IPS-20b (cell line): ENCODE measurements at regions not wholly inside any gene's neighbourhood (a gene's known extent, or its start where the extent isn't known, plus 50 kb on each side); places are given as distances from the start of the nearest gene placed in this dataset.

Experiments used
- H3K27ac ChIP-seq: one replicate; pipeline ENCODE4 v1.5.1; 2013; ENCODE audit warnings: low read length
- H3K27me3 ChIP-seq: 2 replicates; pipeline ENCODE4 v1.6.1; 2013; ENCODE audit warnings: mild to moderate bottlenecking, low read length, inconsistent platforms; ENCODE audit not compliant: insufficient read depth
- H3K36me3 ChIP-seq: 2 replicates; pipeline ENCODE4 v1.6.1; 2013; ENCODE audit warnings: low read depth, mild to moderate bottlenecking, inconsistent platforms, low read length, moderate library complexity; ENCODE audit not compliant: insufficient read depth
- H3K4me1 ChIP-seq: 2 replicates; pipeline ENCODE4 v1.6.1; 2013; ENCODE audit warnings: mild to moderate bottlenecking, control low read depth, inconsistent platforms, low read length, moderate library complexity; ENCODE audit not compliant: insufficient read depth
- H3K4me3 ChIP-seq: 2 replicates; pipeline ENCODE4 v1.5.1; 2013; ENCODE audit warnings: mild to moderate bottlenecking, low read length, inconsistent platforms
- H3K9ac ChIP-seq: 2 replicates; pipeline ENCODE4 v1.6.1; 2013; ENCODE audit warnings: low read depth, mild to moderate bottlenecking, inconsistent platforms, low read length, moderate library complexity
- H3K9me3 ChIP-seq: 2 replicates; pipeline ENCODE4 v1.6.1; 2013; ENCODE audit warnings: mild to moderate bottlenecking, low read depth, low read length, inconsistent platforms; ENCODE audit not compliant: insufficient read depth

DNA sequence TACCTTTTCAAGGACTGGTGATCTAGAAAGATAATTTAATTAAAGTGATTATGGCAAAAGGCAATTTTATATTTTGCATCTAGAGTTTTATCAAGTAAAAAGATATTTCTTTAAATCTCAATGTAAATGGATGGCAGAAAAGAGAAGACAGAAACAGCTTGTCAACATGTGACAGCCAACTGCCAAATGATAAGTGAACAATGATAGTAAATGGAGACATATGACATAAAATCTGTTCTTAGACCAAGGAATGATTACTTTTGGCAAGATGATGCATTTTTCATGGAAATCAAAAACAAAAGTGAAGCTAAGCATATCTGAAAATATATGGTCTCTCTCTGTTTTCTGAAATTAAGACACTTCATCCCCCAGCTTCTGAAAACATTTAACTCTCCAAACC lies 1730.7 kb upstream of the FLRT2 start:
- no peaks in the 10 kb centered on the region for H3K9me3 ChIP-seq
- H3K36me3 ChIP-seq: no peaks in the 10 kb centered on the region
- no peaks in the 10 kb centered on the region for H3K27me3 ChIP-seq
- H3K4me3 ChIP-seq: no peak overlapping the region
- no peak overlapping the region for H3K9ac ChIP-seq
- H3K4me1 ChIP-seq: no peaks in the 10 kb centered on the region
- H3K27ac ChIP-seq: no peak overlapping the region

DNA sequence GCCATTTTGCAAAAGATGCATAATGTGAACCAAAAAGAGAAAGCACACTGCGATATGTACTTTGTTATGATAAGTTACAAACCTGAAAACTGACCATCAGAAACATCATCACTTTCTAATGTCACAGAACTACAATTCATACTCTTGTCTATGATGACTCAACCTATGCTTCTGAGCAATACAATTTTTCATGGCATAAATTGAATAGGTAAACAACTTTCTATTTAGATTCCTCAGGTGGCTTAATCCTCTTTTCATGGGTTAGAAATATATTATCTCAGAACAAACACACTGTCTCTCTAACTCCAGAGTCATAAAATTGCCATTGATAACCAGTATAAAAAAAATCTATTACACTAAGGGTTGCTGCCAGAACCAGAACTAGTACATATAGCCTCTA lies 1715.0 kb upstream of the FLRT2 start:
- Histone ChIP-seq H3K4me1 (no peaks in the 10 kb centered on the region), H3K9me3 (no peaks in the 10 kb centered on the region), H3K27me3 (no peaks in the 10 kb centered on the region), H3K9ac (no peak overlapping the region), H3K4me3 (no peak overlapping the region), H3K36me3 (no peaks in the 10 kb centered on the region), H3K27ac (no peak overlapping the region)

DNA sequence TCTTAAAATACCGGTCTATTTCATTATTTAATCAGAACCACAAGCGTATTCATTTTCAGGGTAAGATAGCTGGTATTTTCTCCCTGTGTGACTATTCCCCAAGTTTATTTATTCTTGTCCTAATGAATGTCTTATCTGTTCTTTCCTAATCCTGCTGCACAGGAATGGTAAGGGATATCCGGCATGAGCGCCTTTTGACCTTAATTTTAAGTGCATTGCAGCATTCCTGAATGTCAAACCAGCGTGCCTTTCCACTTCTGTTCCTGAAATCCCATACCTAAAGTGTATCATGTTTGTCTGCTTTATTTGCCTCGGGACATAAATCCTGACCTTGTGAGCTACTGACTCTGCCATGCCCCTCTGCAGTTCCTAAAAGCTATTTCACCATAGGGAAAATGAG lies 1713.2 kb upstream of the FLRT2 start:
- no peak overlapping the region for H3K4me3 ChIP-seq
- H3K9ac ChIP-seq: no peak overlapping the region
- H3K27ac ChIP-seq: no peak overlapping the region
- no peaks in the 10 kb centered on the region for H3K4me1 ChIP-seq
- no peaks in the 10 kb centered on the region for H3K9me3 ChIP-seq
- H3K36me3 ChIP-seq: no peaks in the 10 kb centered on the region
- H3K27me3 ChIP-seq: no peaks in the 10 kb centered on the region

DNA sequence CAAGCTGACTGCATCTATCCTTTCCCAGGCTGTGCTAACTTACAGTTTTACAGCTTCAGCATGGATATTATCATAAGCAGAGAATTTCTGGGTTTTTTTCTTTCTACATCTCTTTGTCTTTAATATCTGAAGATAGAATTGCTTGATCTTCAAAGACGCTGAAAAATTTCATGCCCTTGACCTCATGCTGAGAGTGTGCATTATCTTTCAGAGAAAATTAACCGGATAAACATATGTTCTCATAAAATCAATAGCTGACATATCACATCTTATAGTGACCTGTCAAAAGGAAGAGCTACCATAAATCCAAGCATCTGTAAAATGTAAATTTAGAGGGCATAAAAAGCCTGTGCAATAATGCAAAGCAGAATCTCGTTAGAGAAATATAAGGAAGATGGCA lies 1704.1 kb upstream of the FLRT2 start:
- H3K4me1 ChIP-seq: peaks cover 15% of the 10 kb centered on the region
- H3K4me3 ChIP-seq: no peak overlapping the region
- H3K36me3 ChIP-seq: no peaks in the 10 kb centered on the region
- no peaks in the 10 kb centered on the region for H3K27me3 ChIP-seq
- no peak overlapping the region for H3K9ac ChIP-seq
- H3K27ac ChIP-seq: no peak overlapping the region
- H3K9me3 ChIP-seq: no peaks in the 10 kb centered on the region

DNA sequence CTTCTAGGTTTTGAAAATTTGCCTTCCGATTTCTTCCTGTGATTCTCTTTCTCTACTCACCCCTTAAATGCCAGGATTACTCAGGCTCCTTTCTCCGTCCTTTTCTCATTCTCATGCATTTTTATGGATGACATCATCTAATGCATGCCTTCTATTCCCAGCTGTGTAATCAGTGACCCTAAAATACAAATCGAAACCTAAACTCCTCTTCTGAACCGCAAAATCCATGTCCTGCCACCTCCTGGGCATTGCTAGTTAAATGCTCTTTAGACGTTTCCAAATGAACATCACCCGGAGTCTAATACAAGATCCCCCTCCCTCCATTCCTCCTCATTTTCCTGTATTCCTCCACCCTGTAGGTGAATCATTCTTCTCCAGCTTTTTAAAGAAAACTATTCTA lies 1703.1 kb upstream of the FLRT2 start:
- H3K27me3 ChIP-seq: no peaks in the 10 kb centered on the region
- H3K4me3 ChIP-seq: no peak overlapping the region
- no peak overlapping the region for H3K27ac ChIP-seq

DNA sequence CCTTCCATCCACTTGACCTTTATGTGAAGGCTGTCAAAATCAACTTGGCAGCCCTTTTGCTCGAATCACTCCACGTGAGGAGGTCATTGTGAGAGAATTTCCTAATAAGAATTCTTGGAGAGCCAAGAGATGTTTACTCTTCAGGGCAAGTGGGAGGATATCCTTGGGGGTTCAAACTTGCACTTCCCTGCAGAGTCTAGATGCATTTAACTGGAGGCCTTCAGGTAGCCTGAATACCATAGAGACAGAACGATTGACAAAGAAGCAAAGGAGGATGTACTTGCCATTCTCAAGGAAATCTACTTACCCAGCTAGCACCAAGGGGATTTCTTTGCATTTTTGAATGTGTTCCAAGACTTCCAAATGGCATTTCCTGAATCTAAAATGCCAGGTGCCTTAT lies 1702.6 kb upstream of the FLRT2 start:
- H3K4me3 ChIP-seq: no peak overlapping the region
- H3K9me3 ChIP-seq: no peaks in the 10 kb centered on the region
- H3K27me3 ChIP-seq: no peaks in the 10 kb centered on the region
- no peaks in the 10 kb centered on the region for H3K36me3 ChIP-seq
- peaks cover 15% of the 10 kb centered on the region for H3K4me1 ChIP-seq
- H3K9ac ChIP-seq: no peak overlapping the region
- H3K27ac ChIP-seq: no peak overlapping the region

More for the DNA sequence above, 1703.1 kb upstream of the FLRT2 start:
- peaks cover 15% of the 10 kb centered on the region for H3K4me1 ChIP-seq
- H3K9me3 ChIP-seq: no peaks in the 10 kb centered on the region
- H3K36me3 ChIP-seq: no peaks in the 10 kb centered on the region
- no peak overlapping the region for H3K9ac ChIP-seq

DNA sequence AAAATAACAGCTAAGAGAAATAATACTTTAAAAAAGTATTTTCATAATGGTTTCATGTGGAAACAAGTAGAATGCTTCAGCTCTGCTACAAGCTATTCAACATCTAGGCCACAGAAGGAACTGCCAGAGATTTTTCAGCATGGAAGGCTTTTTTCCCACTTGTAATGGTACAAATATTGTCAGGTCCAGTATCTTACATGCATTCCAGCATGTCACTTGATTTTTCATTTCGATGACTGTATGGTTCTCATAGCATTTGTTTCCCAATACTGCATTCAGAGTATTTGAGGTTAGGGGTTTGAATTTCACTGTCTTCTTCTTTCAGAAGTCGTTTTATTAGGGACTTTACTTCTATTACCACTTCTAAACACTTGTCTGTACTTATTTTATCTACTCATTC lies 1701.5 kb upstream of the FLRT2 start:
- Histone ChIP-seq H3K9me3 (no peaks in the 10 kb centered on the region), H3K4me1 (peaks cover 15% of the 10 kb centered on the region), H3K27me3 (no peaks in the 10 kb centered on the region), H3K4me3 (no peak overlapping the region), H3K27ac (no peak overlapping the region), H3K9ac (no peak overlapping the region), H3K36me3 (no peaks in the 10 kb centered on the region)

DNA sequence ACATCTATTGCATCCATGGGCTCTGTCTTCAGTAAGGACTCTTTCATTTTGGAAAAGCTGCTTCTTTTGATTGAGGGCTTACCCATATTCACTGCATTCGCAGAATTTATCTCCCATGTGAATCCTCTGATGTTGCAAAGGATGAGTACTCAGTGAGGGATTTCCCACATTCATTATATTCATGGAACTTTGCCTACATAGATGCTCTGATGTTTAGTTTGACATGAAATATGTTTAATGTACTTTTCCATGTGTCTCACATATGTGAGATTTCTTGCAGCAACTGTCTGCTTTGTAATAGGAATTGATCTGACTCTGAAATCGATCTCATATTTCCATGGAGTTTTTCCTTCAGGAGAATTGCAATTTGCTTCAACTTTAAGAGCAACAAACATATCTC lies 1699.6 kb upstream of the FLRT2 start:
- no peaks in the 10 kb centered on the region for H3K27me3 ChIP-seq
- no peak overlapping the region for H3K4me3 ChIP-seq
- no peaks in the 10 kb centered on the region for H3K36me3 ChIP-seq
- peaks cover 15% of the 10 kb centered on the region for H3K4me1 ChIP-seq
- H3K27ac ChIP-seq: no peak overlapping the region
- H3K9me3 ChIP-seq: no peaks in the 10 kb centered on the region
- no peak overlapping the region for H3K9ac ChIP-seq

DNA sequence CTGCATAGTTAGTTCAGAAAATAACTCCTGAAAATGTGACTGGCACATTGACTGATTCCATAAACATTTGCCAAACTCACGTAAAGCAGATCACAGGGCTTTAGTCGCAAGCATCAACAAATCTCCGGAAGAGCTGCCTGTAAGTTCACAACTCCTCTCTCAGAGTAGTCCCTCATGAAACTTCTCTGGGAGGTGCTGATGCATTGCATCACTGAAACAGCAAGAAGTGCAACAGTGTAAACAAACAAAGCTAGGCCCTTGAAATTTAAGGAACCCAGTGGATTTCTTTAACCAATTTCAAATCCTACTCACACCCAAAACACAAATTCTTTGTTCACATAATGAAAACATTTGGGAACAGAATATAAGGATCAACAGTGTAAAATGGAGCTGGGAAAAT lies 1691.7 kb upstream of the FLRT2 start:
- H3K9ac ChIP-seq: no peak overlapping the region
- no peaks in the 10 kb centered on the region for H3K27me3 ChIP-seq

DNA sequence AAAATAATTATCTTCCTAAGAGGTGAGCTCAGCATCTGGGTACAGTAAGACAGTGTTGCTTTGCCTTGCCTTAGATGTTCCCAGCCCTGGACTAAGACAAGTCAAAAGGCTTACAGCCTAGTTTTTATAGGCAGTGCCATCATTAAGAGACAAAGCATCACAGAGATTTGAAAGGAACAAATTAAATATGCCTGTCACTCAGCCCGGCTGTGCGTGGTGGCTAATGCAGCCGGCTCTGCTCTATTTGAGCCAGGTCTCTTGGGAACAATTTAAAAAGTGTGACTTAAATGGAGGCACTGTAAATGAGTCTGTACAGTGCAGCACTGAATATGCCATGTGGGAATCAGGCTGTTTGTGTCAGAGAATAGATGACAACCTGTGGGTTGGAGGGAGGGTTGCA lies 1687.4 kb upstream of the FLRT2 start:
- H3K9ac ChIP-seq: no peak overlapping the region
- peaks cover 3% of the 10 kb centered on the region; the same call in 1 of the 2 replicates for H3K4me1 ChIP-seq
- H3K27ac ChIP-seq: no peak overlapping the region
- H3K36me3 ChIP-seq: no peaks in the 10 kb centered on the region
- no peaks in the 10 kb centered on the region for H3K9me3 ChIP-seq
- H3K4me3 ChIP-seq: no peak overlapping the region
- no peaks in the 10 kb centered on the region for H3K27me3 ChIP-seq

More for the DNA sequence above, 1691.7 kb upstream of the FLRT2 start:
- Histone ChIP-seq H3K4me3 (no peak overlapping the region), H3K4me1 (peaks cover 9% of the 10 kb centered on the region; the same call in 1 of the 2 replicates), H3K9me3 (no peaks in the 10 kb centered on the region), H3K27ac (no peak overlapping the region), H3K36me3 (no peaks in the 10 kb centered on the region)

DNA sequence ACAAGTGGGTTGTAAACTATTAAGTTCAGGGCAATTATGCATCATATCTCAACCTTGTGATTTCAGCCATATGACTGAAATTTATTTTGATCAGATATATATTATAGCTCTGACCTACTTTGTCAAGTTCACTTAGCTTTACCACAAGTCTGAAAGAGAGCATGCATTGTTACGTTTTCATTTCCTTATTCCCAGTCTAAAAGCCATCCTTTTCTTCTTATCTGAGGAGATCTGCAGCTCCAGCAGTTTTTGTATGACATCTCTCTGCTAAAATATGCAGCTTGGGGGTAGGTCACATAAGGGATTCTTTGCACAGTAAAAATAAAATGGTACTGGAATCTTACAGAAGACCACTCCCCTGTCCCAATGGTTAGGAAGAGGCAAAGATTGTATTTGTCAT lies 1682.8 kb upstream of the FLRT2 start:
- Histone ChIP-seq H3K4me3 (no peak overlapping the region), H3K9me3 (no peaks in the 10 kb centered on the region), H3K27me3 (no peaks in the 10 kb centered on the region), H3K4me1 (no peaks in the 10 kb centered on the region), H3K36me3 (no peaks in the 10 kb centered on the region), H3K27ac (no peak overlapping the region), H3K9ac (no peak overlapping the region)

DNA sequence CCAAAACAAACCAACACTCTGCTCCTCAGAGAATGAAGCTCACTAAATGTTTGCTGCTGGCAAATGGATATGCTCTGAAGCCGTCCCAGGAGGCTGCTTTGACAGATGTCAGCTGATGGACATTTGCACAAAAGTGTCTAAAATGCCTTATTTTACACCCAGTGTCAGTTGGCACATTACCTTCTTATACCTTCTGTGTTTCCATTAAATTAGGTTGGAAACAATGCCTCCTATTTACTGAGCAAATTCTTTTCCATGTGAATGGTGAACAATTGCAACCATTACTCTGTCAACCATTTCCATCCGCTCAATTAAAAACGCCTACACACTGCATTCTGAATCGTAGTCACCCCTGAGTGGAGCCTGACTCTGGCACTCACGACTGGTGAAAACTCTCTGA lies 1679.9 kb upstream of the FLRT2 start:
- Histone ChIP-seq H3K9me3 (no peaks in the 10 kb centered on the region), H3K27me3 (no peaks in the 10 kb centered on the region), H3K4me1 (no peaks in the 10 kb centered on the region), H3K9ac (no peak overlapping the region), H3K36me3 (no peaks in the 10 kb centered on the region), H3K27ac (no peak overlapping the region), H3K4me3 (no peak overlapping the region)

DNA sequence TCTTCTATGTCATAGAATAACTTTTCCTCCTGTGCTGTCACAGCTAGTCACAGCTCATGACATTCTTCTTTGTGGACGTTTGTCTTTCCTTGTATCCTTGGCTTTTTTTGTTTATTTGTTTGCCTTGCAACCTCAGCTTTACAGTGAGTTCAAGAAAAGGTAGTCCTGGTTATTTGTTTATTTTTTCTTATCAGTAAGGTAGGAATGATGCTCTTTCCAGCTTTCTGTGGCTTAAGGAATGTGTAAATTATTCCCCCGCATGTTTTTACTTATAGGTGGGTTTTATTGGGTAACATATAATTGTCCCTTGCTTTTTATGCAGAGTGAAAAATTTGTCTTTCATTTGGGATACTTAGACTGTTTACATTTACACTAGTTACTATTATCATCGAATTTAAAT lies 1673.6 kb upstream of the FLRT2 start:
- H3K9me3 ChIP-seq: no peaks in the 10 kb centered on the region
- no peaks in the 10 kb centered on the region for H3K27me3 ChIP-seq
- no peak overlapping the region for H3K27ac ChIP-seq
- no peaks in the 10 kb centered on the region for H3K36me3 ChIP-seq
- H3K9ac ChIP-seq: no peak overlapping the region
- no peak overlapping the region for H3K4me3 ChIP-seq
- H3K4me1 ChIP-seq: no peaks in the 10 kb centered on the region
